DMS114 treated with DMSO at 0.1 percent for 48 hours (cell line): ENCODE measurements at regions not wholly inside any gene's neighbourhood (a gene's known extent, or its start where the extent isn't known, plus 50 kb on each side); places are given as distances from the start of the nearest gene placed in this dataset.
"Not testable (repeated sequence)": the region's sequence is repeated elsewhere in the genome, so short reads cannot be mapped to it uniquely, and the experiment has no call there.

Experiments
- DNase-seq: peaks from one replicate; lab custom pipeline; 2025; ENCODE audit not compliant: unreplicated experiment; lab: John Stamatoyannopoulos, UW

DNA sequence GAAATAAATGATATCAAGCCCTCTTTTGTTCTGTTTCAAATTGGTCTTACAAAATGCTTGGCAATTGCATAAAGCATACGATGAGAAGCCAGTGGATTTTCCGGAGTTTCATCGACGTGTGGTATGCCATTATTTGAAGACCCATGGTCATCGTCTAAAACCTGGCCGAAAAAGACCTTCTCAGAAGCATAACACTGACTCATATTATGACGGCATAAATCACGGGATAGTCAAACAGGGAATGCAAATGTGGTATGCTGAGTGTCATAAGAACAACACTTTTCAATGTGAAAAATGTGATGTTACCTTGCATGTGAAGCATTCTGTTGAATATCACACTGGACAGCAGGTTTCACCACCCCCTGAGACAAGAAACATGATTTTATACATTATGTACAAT is 695.2 kb downstream of the GRXCR1 start:
- DNase-seq = no peak

DNA sequence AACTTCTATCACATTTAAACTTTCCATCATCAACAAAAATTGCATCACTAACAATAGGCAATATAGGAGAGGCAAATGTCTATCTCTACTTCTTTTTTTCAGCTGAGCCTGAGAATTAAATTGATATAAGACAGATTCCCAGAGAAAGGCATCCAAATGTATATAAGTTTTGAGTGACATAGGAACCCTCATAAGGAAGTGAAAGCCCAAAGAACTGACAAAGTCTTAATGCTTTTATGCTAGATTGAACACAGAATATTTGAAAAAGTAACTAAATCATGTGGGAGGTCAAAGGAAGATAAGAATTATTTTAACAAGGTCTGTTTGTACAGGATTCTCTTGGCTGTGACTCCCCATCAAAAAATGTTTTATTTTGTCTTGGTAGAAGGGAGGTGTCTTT is 714.9 kb downstream of the GRXCR1 start:
- DNase-seq = no peak

DNA sequence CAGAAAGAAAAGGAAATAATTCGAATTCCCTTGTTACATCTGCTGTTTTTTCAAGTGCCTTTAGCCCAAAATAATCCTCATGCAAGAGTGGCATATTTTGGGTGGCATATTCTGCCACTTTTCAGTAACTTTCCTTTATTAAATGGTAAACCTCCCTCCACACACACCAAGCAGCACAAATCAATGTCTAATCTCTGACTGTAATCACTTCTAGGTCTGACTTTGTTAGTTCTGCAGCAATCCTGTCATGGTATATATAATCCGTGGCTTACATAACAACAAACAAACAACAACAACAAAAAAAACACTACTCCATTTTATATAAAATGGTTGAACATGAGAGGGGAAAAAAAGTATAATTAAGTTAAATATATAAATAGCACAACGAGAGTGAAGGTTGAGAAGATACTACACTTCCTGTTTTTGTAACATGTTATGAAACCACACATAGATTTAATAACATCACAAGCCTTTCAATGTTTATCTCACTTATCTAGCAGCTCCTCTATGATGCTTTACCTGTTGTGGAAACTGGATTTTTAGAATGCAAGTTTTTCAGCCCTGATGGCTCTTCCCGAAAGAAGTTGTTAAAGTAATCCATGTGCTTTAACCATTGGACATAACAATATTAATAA is 715.4 kb downstream of the GRXCR1 start:
- no peak for DNase-seq

DNA sequence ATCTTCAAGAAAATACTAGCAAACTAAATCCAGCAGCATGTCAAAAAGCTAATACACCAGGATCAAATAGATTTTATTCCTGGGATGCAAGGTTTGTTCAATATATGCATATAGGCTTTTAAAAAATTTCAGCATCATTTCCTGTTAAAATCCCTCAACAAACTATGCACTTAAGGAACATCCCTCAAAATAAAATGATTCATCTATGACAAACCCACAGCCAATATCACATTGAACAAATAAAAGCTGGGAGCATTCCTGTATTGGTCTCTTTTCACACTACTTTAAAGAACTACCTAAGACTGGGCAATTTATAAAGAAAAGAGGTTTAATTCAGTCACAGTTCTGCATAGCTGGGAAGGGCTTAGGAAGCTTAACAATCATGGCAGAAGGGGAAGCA is 726.7 kb downstream of the GRXCR1 start:
- DNase-seq = no peak

DNA sequence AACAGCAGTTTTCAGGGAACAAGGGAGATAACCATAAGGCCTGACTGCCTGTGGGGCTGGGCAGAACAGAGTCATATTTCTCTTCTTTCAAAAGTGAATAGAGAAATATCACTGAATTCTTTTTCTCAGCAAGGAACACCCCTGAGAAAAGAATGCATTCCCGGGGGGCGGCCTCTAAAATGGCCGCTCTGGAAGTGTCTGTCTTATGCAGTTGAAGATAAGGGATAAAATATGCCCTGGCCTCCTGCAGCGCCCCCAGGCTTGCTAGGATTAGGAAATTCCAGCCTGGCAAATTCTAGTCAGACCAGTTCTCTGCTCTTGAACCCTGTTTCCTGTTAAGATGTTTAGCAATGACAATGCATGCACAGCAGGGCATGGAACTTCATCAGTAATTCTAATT is 745.4 kb downstream of the GRXCR1 start:
- DNase-seq = not testable (repeated sequence)

DNA sequence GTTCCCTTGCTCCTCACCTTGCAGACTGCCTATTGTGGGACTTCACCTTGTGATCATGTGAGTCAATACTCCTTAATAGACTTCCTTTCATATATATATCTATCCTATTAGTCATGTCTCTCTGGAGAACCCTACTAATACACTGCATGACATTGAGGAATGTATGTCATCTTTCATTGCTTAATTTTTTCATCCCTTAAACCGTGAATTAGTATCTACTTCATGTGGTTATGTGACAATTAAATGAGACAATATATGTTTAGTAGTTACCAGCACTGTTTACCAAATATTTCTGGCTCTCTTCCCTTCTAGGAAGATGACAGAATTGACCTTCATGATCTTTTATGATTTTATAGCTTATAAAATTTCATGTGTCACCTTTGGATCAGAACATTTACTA is 759.5 kb downstream of the GRXCR1 start:
- DNase-seq = no peak

DNA sequence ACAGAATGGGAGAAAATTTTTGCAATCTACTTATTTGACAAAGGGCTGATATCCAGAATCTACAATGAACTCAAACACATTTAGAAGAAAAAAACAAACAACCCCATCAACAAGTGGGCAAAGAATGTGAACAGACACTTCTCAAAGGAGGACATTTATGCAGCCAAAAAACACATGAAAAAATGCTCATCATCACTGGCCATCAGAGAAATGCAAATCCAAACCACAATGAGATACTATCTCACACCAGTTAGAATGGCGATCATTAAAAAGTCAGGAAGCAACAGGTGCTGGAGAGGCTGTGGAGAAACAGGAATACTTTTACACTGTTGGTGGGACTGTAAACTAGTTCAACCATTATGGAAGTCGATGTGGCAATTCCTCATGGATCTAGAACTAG is 767.0 kb downstream of the GRXCR1 start:
- DNase-seq = not testable (repeated sequence)

DNA sequence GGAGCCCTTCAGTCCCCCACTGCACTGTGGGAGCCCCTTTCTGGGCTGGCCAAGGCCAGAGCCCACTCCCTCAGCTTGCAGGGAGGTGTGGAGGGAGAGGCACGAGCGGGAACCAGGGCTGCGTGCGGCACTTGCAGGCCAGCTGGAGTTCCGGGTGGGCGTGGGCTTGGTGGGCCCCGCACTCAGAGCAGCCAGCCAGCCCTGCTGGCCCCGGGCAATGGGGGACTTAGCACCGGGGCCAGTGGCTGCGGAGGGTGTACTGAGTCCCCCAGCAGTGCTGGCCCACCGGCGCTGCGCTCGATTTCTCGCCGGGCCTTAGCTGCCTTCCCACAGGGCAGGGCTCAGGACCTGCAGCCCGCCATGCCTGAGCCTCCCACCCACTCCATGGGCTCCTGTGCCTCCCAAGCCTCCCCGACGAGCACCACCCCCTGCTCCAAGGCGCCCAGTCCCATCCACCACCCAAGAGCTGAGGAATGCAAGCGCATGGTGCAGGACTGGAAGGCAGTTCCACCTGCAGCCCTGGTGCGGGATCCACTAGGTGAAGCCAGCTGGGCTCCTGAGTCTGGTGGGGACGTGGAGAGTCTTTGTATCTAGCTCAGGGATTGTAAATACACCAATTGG is 776.2 kb downstream of the KCTD8 start:
- DNase-seq = not testable (repeated sequence)

DNA sequence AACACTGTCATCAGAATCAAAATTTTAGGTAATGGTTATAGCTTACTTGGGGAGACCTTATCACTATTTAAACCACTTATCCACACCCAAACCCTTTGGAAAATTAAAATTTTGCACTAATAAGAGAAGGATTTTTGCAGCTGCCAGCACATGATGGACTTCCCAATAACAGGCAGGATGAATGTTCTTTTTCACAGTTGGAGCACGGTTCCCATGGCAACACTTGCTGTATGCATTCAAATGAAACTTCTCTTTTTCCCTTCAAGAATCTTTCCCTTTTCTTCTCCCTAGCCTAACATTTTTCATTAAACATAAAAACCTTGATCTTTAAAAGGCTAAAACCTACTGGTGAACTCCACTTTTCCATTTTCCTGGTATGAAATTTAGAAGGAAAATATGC is 768.2 kb downstream of the KCTD8 start:
- DNase-seq = no peak

DNA sequence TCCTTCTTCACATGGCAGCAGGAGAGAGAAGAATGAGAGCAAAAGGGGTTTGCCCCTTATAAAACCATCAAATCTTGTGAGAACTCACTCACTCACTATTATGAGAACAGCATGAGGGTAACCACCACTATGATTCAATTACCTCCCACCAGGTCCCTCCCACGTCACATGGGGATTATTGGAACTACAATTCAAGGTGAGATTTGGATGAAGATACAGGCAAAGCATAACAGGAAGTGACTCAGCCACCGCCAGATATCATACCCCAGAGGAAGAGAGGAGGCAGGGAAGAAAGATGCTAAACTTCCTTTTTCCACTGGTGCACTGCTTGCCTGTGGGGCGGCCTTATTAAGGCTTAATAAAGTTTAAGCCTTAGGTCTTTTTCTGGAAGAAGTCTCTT is 766.1 kb downstream of the KCTD8 start:
- DNase-seq = no peak

DNA sequence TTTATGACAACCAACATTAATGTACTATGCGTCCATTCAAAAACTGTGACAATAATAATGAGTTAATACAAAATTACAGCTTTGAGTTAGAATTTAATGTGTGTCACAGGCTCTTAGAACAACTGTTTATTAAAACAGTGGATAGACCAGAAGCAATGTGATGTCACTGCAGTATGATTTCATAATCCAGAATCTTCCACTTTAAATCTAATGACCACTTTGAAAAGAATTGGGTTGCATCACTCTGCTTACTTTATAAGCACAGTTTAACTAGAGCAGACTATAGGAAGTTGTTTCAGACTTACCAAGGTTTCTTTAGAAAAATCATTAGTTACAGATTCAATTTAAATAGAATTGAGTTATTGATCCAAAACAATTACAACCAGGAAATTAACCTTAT is 758.5 kb downstream of the KCTD8 start:
- no peak for DNase-seq

DNA sequence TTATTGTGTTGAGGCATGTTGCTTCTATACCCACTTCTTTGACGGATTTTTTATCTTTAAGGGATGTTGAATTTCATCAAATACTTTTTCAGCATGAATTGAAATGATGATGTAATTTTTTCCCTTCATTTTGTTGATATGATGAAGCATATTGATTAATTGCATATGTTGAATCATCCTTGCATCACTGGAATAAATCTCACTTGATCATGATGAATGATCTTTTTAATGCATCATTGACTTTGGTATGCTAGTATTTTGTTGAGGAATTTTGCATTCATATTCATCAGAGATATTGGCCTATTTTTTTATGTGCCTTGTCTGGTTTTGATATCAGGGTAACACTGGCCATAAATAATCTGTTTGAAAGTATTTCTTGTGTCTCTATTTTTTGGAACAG is 754.7 kb downstream of the KCTD8 start:
- DNase-seq = no peak

DNA sequence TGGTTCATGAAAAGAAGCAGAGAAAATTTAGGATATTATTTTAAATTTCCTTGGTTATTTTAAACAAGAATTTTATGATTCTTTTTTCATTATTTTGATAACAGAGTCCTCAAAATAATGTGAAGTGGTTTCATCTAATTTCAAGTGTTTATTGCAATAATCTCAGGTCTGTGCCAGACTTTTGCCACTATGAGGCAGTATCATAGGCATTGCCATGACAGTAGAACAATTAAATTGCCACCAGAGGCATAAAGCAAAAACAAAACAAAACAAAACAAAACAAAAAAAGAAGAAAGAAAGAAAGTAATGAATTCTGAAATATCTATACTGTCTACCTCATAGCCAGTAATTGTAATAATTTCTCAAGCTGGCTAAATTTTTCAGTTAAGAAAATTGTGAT is 739.2 kb downstream of the KCTD8 start:
- no peak for DNase-seq

DNA sequence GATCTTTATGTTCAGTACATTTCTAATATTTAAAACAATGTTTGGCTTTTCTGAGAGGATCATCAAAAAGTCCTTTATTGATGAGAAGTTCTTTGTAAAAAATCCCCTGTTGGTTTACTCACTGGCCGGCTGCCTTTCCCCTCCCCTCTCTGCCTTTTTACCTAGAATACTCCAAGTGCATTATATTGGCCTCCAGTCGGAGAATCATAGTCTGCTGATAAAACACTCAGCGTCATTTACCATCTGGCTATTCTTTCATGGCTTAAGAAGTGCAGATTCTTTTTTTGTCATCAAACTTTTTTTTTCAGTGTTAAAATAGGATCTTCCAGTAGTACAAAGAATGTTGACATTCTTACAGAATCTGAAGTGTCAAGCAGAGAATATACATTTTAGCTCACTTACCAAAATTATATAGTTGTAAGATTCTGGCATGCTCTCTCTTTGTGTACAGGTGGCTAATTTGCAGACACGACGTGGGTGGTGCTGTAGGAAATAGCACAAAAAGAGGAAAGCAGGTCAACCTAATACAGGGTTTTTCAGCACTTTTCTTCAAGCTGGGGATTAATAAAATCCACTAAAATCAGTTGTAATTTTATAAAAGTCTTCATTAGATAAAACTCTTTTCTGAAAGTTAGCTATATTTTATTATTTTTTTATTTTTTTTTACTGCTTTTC is 731.8 kb downstream of the KCTD8 start:
- DNase-seq = no peak

DNA sequence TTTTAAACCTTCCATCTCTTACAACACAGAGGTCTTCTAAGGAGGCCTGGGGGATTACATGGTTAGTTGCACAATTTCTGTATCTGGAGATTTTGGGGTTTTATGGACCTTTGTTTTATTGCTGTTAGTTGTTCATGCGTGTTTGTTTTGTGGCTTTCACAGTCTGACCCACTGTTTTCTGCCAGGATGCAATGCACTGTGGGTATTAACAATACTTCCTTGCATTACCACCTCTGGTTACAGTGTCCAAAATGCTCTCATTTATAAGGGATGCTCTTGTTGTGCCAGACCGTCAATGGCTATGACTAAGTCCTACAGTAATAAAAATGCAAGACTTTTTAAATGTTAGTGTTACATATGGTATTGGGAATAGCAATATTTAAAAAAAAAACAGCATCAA is 730.2 kb downstream of the KCTD8 start:
- DNase-seq = no peak

DNA sequence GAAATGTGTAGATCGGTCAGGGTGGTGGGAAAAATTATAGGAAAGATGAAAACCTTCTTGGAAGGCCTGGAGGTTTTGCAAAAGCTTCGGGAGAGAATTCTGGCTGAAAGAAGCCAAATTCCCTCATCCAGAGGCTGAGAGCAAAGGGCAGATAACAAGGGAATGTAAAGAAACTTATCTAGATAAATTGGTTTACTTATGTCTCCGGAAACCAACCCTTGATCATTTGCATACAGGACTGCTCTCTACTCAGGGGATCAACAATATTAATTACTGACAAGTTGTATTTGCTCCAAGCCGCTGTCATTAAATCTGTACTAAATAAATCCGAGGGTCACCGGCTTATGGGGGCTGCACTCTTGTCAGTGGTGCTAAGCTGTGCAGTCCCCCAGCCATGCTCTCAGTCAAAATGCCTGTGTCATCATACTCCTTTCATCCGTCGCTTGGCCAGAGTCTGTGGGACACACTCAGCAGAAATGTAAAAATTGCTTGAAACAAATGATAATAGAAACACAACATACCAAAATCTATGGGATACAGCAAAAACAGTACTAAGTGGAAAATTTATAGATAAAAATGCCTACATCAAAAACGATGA is 715.7 kb downstream of the KCTD8 start:
- DNase-seq = no peak

DNA sequence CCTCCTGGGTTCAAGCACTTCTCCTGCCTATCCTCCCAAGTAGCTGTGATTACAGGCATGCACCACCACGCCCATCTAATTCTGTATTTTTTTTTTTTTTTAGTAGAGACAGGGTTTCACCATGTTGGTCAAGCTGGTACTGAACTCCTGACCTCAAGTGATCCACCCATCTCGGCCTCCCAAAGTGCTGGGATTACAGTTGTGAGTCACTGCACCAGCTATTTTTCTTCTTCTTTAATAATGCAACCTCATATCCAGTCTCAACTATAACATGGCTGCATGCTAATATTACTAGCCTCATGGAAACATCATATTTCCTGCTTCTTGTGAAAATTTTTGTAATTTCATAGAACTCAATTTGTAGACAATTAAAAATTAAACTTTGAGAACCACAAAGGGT is 706.5 kb downstream of the KCTD8 start:
- DNase-seq = no peak

DNA sequence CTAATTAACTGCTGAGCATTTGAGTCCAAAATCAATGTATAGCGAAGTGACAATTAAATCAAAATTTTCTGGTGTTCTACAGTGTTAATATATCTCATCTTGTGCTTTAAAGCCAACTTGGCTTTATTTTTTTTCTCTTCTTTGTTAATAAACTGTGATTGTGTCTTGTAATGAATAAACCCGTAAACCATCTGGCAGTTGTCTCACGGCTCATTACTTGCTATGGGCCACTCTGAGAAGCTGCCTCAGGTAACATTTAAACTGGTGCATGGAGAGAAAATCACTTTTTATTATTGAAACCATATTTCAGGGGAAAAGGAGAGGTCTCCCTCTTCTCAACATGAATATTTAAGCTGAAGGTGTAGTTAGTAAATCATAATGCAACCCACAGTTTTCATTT is 694.0 kb downstream of the KCTD8 start:
- DNase-seq = no peak

DNA sequence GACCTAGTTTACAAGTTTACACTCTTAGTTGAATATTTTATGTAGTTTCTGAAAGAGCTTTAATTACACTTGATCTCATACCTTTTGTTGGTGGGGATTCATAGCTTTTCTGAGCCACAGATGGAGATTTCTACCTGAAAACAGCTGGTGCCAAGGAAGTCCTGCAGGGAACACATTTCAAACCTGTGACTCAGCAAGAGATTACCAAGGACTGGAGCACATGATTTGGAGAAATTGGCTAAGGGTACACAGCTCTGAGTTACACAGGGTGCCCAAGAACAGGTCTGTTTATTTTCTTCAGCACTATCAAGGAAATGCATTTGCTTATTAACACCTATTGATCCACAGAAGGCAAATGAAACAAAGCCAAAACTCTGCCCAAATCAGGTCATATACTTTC is 691.5 kb downstream of the KCTD8 start:
- no peak for DNase-seq

DNA sequence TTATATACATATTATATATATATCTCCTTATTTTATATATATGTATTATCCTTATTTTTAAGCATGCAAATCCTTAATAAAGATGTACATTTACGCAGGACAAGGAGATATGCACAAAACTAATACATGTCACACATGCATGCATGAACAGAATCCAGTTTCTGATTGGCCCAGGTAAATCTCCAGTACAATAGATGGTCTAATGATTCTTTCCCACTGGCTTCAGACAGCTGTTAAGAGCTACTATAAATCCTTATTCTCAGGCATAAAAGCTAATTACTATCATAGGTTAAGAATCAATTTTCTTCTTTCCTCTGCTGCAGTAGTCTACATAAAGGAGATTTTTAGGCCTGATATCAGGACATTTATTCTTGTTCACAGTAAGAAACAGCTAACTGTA is 689.8 kb downstream of the KCTD8 start:
- DNase-seq = no peak

DNA sequence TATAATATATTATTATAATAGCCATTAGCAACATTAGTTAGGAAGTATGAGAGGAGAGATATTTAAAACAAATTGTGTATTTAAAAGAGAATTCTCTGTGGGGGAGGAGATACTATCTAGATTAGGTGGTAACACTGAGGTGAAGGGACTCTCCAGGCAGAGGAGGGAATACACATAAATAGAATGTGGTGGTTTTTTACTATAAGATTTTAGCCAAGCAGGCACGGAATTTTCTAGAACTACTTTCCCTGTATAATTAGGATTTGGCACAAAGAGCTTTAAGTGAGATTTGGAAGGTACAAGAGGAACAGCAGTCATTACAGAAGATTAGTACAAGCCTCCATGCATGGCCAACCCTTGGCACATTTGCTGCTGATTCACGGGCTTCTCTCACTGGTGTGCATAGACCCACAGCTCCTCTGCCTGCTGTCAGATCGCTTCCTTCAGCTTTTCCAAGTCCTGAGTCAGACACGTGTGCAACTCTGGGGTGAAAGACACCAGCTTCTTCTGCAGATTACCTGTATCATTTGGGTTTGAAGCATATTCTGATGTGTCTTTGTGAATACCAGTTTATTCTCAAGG is 685.5 kb downstream of the KCTD8 start:
- no peak for DNase-seq

DNA sequence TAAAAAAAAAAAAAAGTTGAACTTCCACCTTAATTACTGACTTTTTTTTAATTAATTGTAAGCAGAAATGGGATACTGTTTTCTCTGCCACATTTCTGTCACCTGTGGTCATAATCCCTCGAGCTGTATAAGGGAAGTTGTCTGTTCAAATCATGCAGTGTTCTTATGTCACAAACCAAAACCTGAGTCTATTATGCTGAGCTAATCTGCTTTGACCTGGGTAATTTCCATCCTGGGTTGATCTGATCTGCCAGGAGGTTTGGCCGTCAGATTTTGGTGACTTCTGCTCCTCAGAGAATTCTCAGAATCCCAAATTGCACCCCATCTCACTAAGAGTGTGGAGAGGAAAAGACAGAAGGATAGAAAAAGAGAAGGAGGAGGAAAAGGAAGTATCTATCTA is 683.1 kb downstream of the KCTD8 start:
- no peak for DNase-seq
